CD4-positive, alpha-beta T cell (primary cell): ENCODE measurements at regions not wholly inside any gene's neighbourhood (a gene's known extent, or its start where the extent isn't known, plus 50 kb on each side); places are given as distances from the start of the nearest gene placed in this dataset.

Experiments used
- ATAC-seq: fragments of 200-7000 bp; cut with Tn5 transposase; one replicate; pipeline ENCODE4 v1.10.0; 2022; ENCODE audit warnings: mild to moderate bottlenecking; ENCODE audit not compliant: poor library complexity
- CTCF ChIA-PET: fragments of 350-600 bp; sonication (Branson Sonifier 250); formaldehyde crosslinking; loops from one replicate; lab custom pipeline; 2021; ENCODE audit warnings: antibody characterized with exemption, inconsistent platforms; lab: Charles Lee
- POLR2A ChIA-PET: fragments of 350-600 bp; sonication (Branson Sonifier 250); formaldehyde crosslinking; loops from one replicate; lab custom pipeline; 2021; ENCODE audit warnings: antibody characterized with exemption, inconsistent platforms; lab: Charles Lee
- DNase-seq, 14 experiments: peaks; one replicate each; pipeline ENCODE4 v3.0.0-alpha.2; 2013 to 2020; ENCODE audit warnings: mixed read lengths in 2 of 14
- H3K27ac ChIP-seq, 2 donors: one replicate each; pipeline versions ENCODE4 v1.5.1 to v1.7.0; 2013; ENCODE audit warnings: low read length in 2 of 2, low read depth in 1 of 2, mild to moderate bottlenecking in 1 of 2
- H3K27me3 ChIP-seq, 2 experiments: 1 replicate in 1 of 2; 2 replicates in 1 of 2; pipeline versions ENCODE4 v1.6.1 to v1.7.0; 2013; ENCODE audit warnings: low read length in 2 of 2, control low read depth in 1 of 2, mild to moderate bottlenecking in 1 of 2, moderate library complexity in 1 of 2; ENCODE audit not compliant: insufficient read depth in 2 of 2, control insufficient read depth in 1 of 2
- H3K36me3 ChIP-seq: one replicate; pipeline ENCODE4 v1.6.1; 2013; ENCODE audit warnings: low read length, control low read depth; ENCODE audit not compliant: insufficient read depth
- H3K4me1 ChIP-seq: one replicate; pipeline ENCODE4 v1.6.1; 2013; ENCODE audit warnings: low read length, control low read depth; ENCODE audit not compliant: insufficient read depth
- H3K4me3 ChIP-seq: one replicate; pipeline ENCODE4 v1.5.1; 2013; ENCODE audit warnings: mild to moderate bottlenecking, low read length, moderate library complexity
- H3K9me3 ChIP-seq, 2 experiments: 1 replicate in 1 of 2; 2 replicates in 1 of 2; pipeline versions ENCODE4 v1.6.1 to v1.7.0; 2013; ENCODE audit warnings: low read length in 2 of 2, mild to moderate bottlenecking in 2 of 2, control low read depth in 1 of 2, moderate library complexity in 1 of 2; ENCODE audit not compliant: control insufficient read depth in 1 of 2, insufficient read depth in 1 of 2
- H3K27ac Mint-ChIP-seq: one replicate; pipeline ENCODE4 v1.8.0; 2020; ENCODE audit warnings: mixed read lengths
- H3K27me3 Mint-ChIP-seq: one replicate; pipeline ENCODE4 v1.8.0; 2021; ENCODE audit warnings: mixed read lengths
- H3K36me3 Mint-ChIP-seq: one replicate; pipeline ENCODE4 v1.8.0; 2021; ENCODE audit warnings: low read depth, mixed read lengths
- H3K4me1 Mint-ChIP-seq: one replicate; pipeline ENCODE4 v1.8.0; 2021; ENCODE audit warnings: low read depth, mixed read lengths
- H3K4me3 Mint-ChIP-seq: one replicate; pipeline ENCODE4 v1.8.0; 2020; ENCODE audit warnings: mild to moderate bottlenecking, mixed read lengths
- H3K9me3 Mint-ChIP-seq: one replicate; pipeline ENCODE4 v1.8.0; 2020; ENCODE audit warnings: mixed read lengths
- intact Hi-C, 2 experiments: fragments of 100-400 bp; cut with DNase I in 1 of 2; cut with micrococcal nuclease in 1 of 2; formaldehyde crosslinking; loops; one replicate each; pipeline versions ENCODE4 v1.15.1 to v1.9.0; 2023 to 2025; cut with DNase I, micrococcal nuclease
- TF ChIP-seq, protein P1 (sequence below): fragments of 200-600 bp; IDR thresholded peaks from one replicate; pipeline ENCODE4 v1.8.0; 2022; ENCODE audit warnings: antibody characterized with exemption, mild to moderate bottlenecking

DNA sequence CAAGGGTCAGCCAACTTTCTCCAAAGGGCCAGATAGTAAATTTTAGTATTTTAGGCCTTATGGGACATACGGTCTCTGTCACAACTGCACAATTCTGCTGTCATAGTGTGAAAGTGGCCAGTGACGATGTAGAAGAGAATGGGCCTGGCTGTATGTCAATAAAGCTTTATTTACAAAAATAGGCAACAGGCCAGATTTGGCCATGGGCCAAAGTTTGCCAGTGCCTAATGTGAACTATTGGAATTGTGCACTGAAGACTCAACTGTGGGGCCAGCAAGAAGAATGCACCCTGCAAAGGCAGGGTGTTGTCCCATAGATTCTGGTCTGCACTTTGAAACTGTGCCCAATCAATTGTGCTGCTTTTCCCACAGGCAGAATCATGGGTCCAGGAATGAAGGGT, 69.4 kb upstream of the PRR23E start:
- ATAC-seq (no peak), DNase-seq (no peak)
- Mint-ChIP-seq H3K27me3 (peaks cover 23% of the 10 kb centered on the region), H3K9me3 (no peaks in the 10 kb centered on the region), H3K27ac (no peak overlapping the region), H3K36me3 (no peaks in the 10 kb centered on the region), H3K4me3 (no peak overlapping the region), H3K4me1 (no peaks in the 10 kb centered on the region)
- no peak overlapping the region for H3K27ac ChIP-seq
- H3K36me3 ChIP-seq = no peaks in the 10 kb centered on the region
- intact Hi-C loops = no loop called here
- peaks cover 0 to 4% of the 10 kb centered on the region in 2 experiments for H3K9me3 ChIP-seq
- ChIA-PET POLR2A (no interaction called here), CTCF (no interaction called here)
- H3K4me3 ChIP-seq = no peak overlapping the region
- no peaks in the 10 kb centered on the region for H3K4me1 ChIP-seq
- H3K27me3 ChIP-seq = peaks cover 14% of the 10 kb centered on the region in 2 experiments
- TF ChIP-seq, protein P1, sequence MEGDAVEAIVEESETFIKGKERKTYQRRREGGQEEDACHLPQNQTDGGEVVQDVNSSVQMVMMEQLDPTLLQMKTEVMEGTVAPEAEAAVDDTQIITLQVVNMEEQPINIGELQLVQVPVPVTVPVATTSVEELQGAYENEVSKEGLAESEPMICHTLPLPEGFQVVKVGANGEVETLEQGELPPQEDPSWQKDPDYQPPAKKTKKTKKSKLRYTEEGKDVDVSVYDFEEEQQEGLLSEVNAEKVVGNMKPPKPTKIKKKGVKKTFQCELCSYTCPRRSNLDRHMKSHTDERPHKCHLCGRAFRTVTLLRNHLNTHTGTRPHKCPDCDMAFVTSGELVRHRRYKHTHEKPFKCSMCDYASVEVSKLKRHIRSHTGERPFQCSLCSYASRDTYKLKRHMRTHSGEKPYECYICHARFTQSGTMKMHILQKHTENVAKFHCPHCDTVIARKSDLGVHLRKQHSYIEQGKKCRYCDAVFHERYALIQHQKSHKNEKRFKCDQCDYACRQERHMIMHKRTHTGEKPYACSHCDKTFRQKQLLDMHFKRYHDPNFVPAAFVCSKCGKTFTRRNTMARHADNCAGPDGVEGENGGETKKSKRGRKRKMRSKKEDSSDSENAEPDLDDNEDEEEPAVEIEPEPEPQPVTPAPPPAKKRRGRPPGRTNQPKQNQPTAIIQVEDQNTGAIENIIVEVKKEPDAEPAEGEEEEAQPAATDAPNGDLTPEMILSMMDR = no peak

DNA sequence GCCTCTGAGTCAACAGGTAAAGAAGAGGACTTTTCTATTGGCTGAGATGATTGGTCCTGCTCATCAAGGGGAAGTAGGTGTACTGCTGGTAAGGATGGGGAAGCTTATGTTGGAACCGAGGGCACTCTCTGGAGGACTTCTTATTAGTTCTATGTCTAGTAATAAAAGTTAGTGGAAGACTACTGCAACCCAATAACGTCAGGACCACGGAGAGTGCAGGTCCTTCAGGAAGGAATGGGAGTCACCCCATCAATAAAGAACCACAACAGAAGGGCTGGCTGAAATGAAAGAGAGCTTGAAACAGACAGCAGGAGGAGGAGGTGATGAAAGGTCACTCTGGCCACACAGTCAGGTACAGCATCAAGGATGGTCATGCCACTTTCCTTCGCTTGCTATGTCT, 68.8 kb upstream of the PRR23E start:
- Histone ChIP-seq H3K27ac (no peak overlapping the region), H3K4me1 (no peaks in the 10 kb centered on the region), H3K36me3 (no peaks in the 10 kb centered on the region), H3K27me3 (peaks cover 14% of the 10 kb centered on the region in 2 experiments), H3K9me3 (peaks cover 0 to 4% of the 10 kb centered on the region in 2 experiments), H3K4me3 (no peak overlapping the region)
- Mint-ChIP-seq H3K27me3 (peaks cover 23% of the 10 kb centered on the region), H3K36me3 (no peaks in the 10 kb centered on the region), H3K9me3 (no peaks in the 10 kb centered on the region), H3K27ac (no peak overlapping the region), H3K4me1 (no peaks in the 10 kb centered on the region), H3K4me3 (no peak overlapping the region)
- DNase-seq (no peak), ATAC-seq (no peak)
- ChIA-PET POLR2A (no interaction called here), CTCF (no interaction called here)
- TF ChIP-seq, protein P1 = no peak
- intact Hi-C loops = no loop called here

DNA sequence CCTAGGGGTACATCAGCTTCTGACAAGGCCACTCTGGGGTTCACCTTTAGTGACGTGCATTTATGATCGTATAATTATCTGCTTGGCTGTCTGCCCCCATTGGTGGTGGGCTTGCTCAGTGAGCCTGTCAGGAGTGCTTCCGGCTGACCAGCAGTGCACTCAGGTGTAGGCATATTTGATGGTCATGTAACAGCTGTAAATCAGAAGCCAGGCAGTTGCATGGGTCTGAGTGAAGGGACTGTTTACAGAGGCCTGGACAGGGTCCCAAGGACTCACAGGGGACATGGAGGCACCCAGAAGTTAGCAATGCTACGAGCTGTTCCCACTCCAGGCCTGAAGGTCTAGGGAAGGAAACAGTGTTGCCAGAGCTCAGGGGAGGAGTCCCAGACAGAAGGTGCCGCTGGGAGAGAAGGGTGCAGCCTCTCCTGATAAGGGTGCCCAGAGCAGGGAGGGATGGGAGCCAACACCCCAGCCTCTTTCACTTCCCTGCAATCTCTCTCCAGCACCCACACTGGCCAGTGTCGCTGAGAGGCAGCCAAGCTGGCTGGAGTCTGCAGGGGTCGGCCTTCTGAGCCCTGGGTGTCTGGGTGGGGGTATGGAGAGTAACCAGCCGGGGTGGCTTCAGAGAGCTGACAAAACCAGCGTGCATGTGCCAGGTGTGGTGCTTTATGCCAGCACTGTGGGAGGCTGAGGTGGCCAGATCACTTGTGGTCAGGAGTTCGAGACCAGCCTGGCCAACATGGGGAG, 61.3 kb upstream of the PRR23E start:
- TF ChIP-seq, protein P1 = no peak
- peaks cover 39% of the 10 kb centered on the region for H3K27me3 Mint-ChIP-seq
- ChIA-PET CTCF (no interaction called here), POLR2A (no interaction called here)
- intact Hi-C loops = no loop called here
- Histone ChIP-seq H3K27me3 (peaks cover 4 to 17% of the 10 kb centered on the region in 2 experiments), H3K27ac (no peak overlapping the region), H3K9me3 (peaks cover 0 to 18% of the 10 kb centered on the region in 2 experiments), H3K4me1 (peaks cover 3% of the 10 kb centered on the region), H3K4me3 (no peak overlapping the region), H3K36me3 (no peaks in the 10 kb centered on the region)
- no peaks in the 10 kb centered on the region for H3K9me3 Mint-ChIP-seq
- no peak overlapping the region for H3K27ac Mint-ChIP-seq
- no peak for DNase-seq
- no peak overlapping the region for H3K4me3 Mint-ChIP-seq
- ATAC-seq = no peak
- no peaks in the 10 kb centered on the region for H3K36me3 Mint-ChIP-seq
- no peaks in the 10 kb centered on the region for H3K4me1 Mint-ChIP-seq
